ENCODE measurements at regions not wholly inside any gene's neighbourhood (a gene's known extent, or its start where the extent isn't known, plus 50 kb on each side); places are given as distances from the start of the nearest gene placed in this dataset.

- no peak for DNase-seq
Measured at GRCh38 chr17:63347475-63347874, 98.6 kb downstream of the CYB561 start.

- DNase-seq = no peak
Measured at GRCh38 chr17:63349478-63350000, 96.6 kb downstream of the CYB561 start.

GRCh38 chr17:63350364-63350763 lies 95.7 kb downstream of the CYB561 start:
- DNase-seq = no peak

GRCh38 chr17:63354256-63354655 lies 91.8 kb downstream of the CYB561 start:
- no peak for DNase-seq

- peak; percentile 21 for DNase-seq
Measured at GRCh38 chr17:63356337-63356757, 89.8 kb downstream of the CYB561 start.

- DNase-seq = no peak
Measured at GRCh38 chr17:63358111-63358839, 87.8 kb downstream of the CYB561 start.

GRCh38 chr17:63358956-63359355 lies 87.2 kb downstream of the CYB561 start:
- DNase-seq = no peak

- no peak for DNase-seq
Measured at GRCh38 chr17:63361182-63361581, 84.9 kb downstream of the CYB561 start.

GRCh38 chr17:63362115-63362514 lies 84.0 kb downstream of the CYB561 start:
- DNase-seq = no peak

GRCh38 chr17:63364387-63364786 lies 81.7 kb downstream of the CYB561 start:
- DNase-seq = peak; percentile 40

GRCh38 chr17:63364944-63365343 lies 81.2 kb downstream of the CYB561 start:
- DNase-seq = no peak

GRCh38 chr17:63365366-63366240 lies 80.5 kb downstream of the CYB561 start:
- DNase-seq = no peak

GRCh38 chr17:63366241-63366566 lies 79.9 kb downstream of the CYB561 start:
- DNase-seq = no peak

GRCh38 chr17:63369233-63369632 lies 76.9 kb downstream of the CYB561 start:
- no peak for DNase-seq

GRCh38 chr17:63370696-63371095 lies 75.4 kb downstream of the CYB561 start:
- no peak for DNase-seq

GRCh38 chr17:63376949-63377348 lies 69.2 kb downstream of the CYB561 start:
- no peak for DNase-seq

- no peak for DNase-seq
Measured at GRCh38 chr17:63378411-63379375, 67.4 kb downstream of the CYB561 start.

GRCh38 chr17:63379636-63380035 lies 66.5 kb downstream of the CYB561 start:
- no peak for DNase-seq

- no peak for DNase-seq
Measured at GRCh38 chr17:63381101-63381729, 64.9 kb downstream of the CYB561 start.

GRCh38 chr17:63382136-63382535 lies 64.0 kb downstream of the CYB561 start:
- DNase-seq = no peak

Measured in hindlimb muscle (tissue), 1 donor.